ENCODE measurements at regions not wholly inside any gene's neighbourhood (a gene's known extent, or its start where the extent isn't known, plus 50 kb on each side); places are given as distances from the start of the nearest gene placed in this dataset.
"Not testable (repeated sequence)": the region's sequence is repeated elsewhere in the genome, so short reads cannot be mapped to it uniquely, and the experiment has no call there.

DNA sequence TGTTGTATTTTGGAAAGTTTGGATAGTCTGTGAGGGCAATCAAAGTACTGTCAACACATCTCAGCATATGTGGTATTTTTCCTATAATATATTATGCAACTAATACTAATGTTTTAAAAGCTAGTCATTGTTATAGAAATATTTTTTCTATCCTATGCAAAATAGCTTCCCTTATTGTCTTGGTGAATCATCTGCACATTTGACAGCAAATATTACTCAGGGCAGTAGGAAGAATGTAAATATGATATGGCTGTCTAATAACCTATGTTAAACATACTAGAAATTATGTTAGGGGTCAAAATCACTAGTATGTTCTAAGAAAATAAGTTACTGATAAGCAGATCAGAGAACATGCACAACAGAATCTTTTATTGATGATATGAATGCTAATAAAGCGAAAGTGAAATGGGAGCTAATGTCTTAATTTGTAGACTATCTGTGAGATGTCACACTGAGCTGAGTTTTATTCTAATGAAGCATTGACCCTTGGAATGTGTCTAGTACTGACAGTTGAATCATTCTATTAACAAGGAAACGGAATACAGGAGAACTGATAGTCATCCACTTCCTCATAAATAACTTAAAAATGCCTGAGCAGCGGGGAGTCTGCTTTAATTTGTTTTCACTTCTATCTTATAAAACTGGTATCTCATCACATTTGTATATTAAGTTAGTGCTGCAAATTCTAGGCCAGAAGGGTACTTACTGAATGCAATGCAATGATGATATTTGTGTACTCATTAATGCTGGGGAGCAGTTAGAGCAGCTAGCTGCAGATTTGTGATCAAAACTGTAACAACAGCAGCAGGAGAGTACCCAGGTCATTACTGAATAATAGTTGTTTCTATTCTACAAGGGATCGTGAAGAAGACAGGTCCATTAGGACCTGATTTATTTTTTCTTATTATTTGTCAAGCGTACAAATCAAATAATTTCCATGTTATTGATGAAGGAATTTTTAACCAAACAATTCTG is 440.3 kb upstream of the AADAT start:
- DNase-seq: peak; percentile 27

GRCh38 chr4:170526471-170526870 is 436.7 kb upstream of the AADAT start:
- DNase-seq: no peak

DNA sequence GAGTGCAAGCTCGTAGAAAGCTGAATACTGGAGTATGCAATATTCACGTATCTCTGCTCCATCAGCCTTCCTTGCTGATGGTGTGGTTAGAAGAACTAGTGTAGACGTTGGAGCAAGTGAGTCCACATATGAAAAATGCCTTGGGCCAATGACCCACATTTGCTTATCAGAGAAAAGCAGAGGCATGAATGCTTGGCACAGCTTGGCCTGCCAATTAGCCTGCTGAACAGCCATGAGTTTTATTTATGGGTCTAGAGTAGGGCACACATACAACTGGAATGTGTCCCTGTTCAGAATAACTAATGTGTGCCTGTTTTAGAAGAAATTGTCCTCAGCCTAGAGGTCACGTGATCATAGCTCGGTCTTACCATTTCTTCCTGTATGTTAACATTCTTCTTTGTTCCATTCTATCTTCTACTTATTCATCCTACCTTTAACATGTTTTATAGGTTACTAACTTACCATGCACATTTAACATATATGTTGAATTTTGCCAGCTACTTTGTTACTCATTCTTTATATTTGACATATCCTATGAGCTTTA is 432.7 kb upstream of the AADAT start:
- DNase-seq: no peak

DNA sequence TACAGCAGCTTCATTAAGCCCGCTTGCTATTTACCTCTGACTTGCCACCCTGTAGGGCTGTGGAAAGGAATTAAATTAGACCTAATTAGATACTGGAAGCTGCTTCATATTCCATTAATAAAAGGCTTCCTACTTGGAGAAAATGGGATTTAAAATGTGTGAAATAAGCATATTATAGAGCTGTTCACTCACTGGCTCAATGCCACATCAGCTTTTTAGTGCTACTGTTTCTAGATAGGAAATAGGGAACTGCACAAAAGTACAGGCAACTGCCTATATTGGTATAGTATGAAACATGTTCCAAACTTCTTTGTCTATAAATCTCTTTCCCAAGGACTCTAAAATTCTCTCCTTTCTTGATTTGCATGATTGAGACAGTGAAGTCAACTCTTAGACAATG is 407.9 kb upstream of the AADAT start:
- no peak for DNase-seq

DNA sequence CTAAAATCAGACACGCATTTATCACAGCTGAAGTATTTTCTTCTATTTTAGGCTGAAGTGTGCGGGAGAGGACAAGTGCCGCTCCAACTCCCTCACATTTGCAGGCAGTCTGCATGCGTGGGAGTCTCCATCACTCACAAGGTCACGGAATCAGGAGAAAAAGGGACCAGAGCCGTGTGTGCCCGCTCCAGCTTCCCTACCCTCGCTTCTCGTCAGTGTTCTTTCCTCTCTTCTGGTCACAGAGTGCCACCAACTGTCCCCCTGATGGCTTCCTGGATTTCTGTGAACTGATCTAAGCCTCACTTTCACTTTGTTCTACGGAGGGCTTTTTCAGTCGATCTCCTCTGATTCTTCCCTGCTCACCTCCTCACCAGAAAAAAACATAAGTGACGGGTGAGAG is 407.4 kb upstream of the AADAT start:
- DNase-seq: peak; percentile 8

- DNase-seq: no peak
These were observed 402.2 kb upstream of the AADAT start for GRCh38 chr4:170491981-170492380.

GRCh38 chr4:170476351-170476750 is 386.6 kb upstream of the AADAT start:
- DNase-seq: no peak

GRCh38 chr4:170465429-170465828 is 375.7 kb upstream of the AADAT start:
- no peak for DNase-seq

DNA sequence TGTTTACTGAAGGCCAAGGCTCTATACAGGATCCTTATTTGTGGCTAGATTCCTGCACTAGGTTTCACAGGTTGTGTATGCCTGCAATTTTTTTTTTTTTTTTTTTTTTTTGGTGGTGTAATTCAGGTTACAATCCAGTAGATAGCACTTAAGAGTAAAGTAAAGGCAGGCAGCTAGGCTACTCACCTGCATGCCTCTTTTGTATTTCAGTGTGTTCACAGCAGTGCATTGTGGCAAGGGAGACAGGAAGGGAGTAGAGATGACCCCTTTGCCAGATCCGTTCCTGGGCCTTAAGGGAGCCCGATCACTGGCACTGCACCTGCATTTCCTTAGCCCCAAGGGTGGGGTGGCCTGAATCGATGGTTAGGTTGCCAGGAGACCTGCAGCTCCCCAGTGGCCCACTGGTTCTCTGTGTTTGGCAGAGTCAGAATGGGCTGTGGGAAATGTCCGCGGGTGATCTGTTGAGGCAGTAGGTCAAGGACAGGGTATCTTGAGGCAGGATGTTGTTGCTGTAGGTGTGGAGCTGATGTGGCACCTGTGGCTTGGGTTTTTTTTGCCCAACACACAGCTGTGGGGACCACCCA is 374.9 kb upstream of the AADAT start:
- no peak for DNase-seq

GRCh38 chr4:170446782-170447181 is 357.0 kb upstream of the AADAT start:
- no peak for DNase-seq

GRCh38 chr4:170441146-170441545 is 351.4 kb upstream of the AADAT start:
- not testable (repeated sequence) for DNase-seq

- DNase-seq: no peak
These were observed 339.2 kb upstream of the AADAT start for GRCh38 chr4:170428929-170429328.

DNA sequence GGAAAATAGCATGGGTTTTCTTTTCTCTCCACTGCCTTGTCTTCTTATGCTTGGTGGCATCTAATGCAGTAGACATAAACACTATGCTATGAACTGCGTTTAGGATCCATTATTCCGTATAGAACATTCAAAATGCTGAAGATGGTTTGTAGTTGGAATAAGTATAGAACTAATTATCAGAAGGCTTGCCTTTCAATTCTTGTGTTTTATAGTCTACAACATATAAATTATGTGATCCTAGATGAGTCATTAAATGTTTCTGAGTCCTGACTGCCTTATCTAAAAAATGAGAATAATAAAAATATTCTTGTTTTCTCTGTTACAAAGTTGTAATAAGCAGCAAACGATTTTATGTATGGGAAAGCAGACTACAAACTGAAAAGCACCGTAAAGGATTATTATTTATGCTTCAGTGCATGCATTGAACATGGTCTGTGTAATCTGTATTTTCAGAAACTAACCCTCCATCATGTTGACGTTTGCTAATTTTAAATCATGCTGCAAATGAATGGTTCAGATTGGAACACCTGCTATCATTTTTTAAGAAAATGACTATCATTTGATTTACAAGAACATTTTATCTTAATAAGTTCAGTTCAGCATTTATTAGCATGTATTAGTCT is 335.9 kb upstream of the AADAT start:
- DNase-seq: no peak

GRCh38 chr4:170425040-170425439 is 335.3 kb upstream of the AADAT start:
- DNase-seq: no peak

DNA sequence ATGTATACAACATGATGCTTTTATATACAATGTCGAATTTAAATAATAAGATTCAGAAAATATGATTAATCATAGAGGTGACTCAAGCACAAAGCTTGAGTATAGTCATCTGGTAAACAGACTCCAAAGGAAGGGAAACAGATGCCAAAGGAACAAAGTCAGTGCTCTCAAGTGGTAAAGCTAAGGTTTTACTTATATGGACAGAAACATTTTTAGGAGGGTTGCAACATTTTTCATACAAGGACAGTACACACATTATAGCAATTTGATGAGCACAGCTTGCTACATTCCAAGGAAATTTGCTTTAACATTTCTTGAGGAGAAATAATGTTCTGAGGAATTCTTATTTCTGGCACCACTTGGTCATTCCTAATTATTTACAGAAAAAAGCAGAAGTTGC is 333.4 kb upstream of the AADAT start:
- DNase-seq: peak; percentile 96

DNA sequence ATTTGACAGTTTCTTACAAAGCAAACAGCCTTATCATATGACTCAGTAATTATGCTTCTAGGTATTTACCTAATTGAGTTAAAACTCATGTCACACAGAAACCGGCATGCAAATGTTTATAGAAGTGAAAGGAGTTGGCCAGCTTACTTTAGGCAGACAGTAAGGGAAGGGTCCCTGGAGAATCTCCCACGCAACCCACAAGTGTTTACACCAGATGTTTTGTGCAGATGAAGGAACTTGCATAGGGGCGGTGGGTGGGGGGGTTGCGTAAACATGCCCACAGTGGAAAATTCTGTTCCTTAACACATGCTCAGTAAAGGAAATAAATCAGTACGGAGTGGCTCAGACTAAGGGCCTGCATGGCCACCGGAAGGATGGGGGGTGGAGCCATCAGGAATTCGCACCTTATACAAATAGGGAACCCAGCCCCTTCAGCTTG is 330.5 kb upstream of the AADAT start:
- DNase-seq: peak; percentile 84

- peak; percentile 42 for DNase-seq
These were observed 325.2 kb upstream of the AADAT start for GRCh38 chr4:170414961-170415360.

DNA sequence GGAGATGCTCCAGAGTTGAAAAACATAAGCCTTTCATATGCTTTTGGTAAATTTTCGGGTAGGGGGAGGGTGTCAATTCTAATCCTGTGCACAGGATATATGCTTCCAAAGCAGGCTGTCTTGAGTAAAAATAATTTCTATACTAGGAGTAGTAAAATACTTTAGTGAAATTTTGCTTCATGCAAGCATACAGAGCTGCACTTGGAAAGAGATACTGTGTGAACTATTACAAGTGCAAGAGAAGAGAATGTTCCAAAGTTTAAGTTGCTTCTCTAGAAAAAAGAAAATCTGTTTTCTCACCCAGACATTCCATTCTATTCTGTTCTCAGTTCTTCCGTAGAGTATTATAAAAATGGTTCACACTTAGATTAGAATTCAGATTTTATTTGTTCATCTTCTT is 324.6 kb upstream of the AADAT start:
- no peak for DNase-seq

GRCh38 chr4:170413951-170414350 is 324.2 kb upstream of the AADAT start:
- no peak for DNase-seq

- no peak for DNase-seq
These were observed 310.6 kb upstream of the AADAT start for GRCh38 chr4:170400361-170400760.

DNA sequence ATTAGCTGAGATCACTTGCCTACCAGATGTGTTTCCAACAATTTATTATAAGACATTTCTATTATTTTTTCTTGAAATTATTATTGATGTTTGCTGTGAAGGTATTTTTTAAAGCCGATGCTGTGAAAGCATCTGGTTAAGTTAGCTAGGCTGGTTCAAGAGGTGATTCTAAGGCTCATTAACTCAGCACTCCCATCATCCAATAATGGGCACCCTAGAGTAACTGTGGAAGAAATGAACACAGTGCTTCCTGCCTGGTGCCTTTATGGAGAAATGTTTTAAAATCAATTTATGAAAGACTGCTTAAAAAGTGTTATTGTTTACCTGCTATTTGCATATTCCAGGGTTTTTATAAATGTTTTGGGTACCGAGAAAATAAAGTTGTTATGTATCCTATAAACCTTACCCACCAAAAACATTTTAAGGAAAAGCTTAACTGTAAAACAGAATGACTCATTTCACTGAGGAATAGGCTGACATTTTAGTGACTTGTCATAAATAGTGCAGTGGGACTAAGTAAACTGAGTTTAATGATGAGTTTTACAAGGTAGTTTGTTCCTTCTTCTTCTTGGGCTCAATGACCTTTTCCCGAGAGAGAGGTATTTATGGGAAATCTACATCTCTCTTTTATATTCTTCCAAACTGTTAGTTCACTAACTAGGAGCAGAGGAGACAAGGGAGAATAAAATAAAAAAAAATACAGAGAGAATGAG is 310.0 kb upstream of the AADAT start:
- no peak for DNase-seq

DNA sequence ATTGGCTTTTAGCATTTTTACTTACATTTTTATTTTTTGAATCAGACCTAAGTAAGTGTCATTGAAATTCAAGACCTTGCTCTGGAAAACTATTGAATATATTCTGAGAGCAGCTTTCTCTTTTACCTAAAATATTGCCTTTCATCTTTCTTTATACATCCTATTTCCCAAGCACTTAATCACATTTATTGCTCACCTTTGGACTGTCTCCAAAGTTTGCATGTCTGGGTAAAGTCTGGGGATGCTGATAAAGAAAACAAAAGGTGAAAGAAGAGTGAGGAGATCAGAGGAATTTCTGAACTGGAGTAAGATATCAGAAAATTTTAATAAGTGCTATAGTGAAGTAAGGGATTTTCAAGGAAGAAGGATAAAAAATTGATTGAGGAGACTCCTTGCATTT is 308.5 kb upstream of the AADAT start:
- no peak for DNase-seq

GRCh38 chr4:170395773-170396172 is 306.0 kb upstream of the AADAT start:
- DNase-seq: no peak

Measured in fibroblast of skin of right quadriceps (primary cell).